ENCODE measurements at regions not wholly inside any gene's neighbourhood (a gene's known extent, or its start where the extent isn't known, plus 50 kb on each side); places are given as distances from the start of the nearest gene placed in this dataset.

GRCh38 chr12:126734296-126734695 lies 1532.7 kb upstream of the TMEM132C start:
- no peaks in the 10 kb centered on the region for H3K27me3 ChIP-seq (replicated peaks in 1 of 4; ENCODE audit: control extremely low read depth in 1 of 4, control insufficient read depth in 3 of 4, insufficient read depth in 4 of 4, low read length in 3 of 4)
- WGBS (ENCODE audit: insufficient coverage): 59% methylated on average over 3 of the region's 5 CpGs
- DNase-seq (no peak), ATAC-seq (ENCODE audit: low read depth) (no peak)
- Mint-ChIP-seq H3K4me3 (no peak overlapping the region), H3K4me1 (no peaks in the 10 kb centered on the region), H3K27me3 (no peaks in the 10 kb centered on the region), H3K27ac (no peak overlapping the region), H3K9me3 (ENCODE audit: insufficient read depth) (no peaks in the 10 kb centered on the region)
- H3K4me2 ChIP-seq (replicated peaks; ENCODE audit: low read depth, low read length, poor library complexity, severe bottlenecking): no peak overlapping the region
- TF ChIP-seq EZH2 (IDR thresholded peaks at IDR 0.05; ENCODE audit: borderline replicate concordance, insufficient read depth, low read depth, low read length, poor library complexity, severe bottlenecking): no peak
- no peak for TF ChIP-seq CTCF (IDR thresholded peaks at IDR 0.05)
- H3K36me3 ChIP-seq (replicated peaks in 1 of 2; ENCODE audit: control extremely low read depth in 1 of 2, control insufficient read depth in 1 of 2, extremely low read depth in 1 of 2, insufficient read depth in 2 of 2, low read length in 1 of 2): no peaks in the 10 kb centered on the region
- no peak overlapping the region for H3K4me3 ChIP-seq (ENCODE audit: control extremely low read depth in 1 of 5, extremely low read depth in 1 of 5, insufficient read depth in 1 of 5, low read depth in 2 of 5, low read length in 4 of 5)
- no peaks in the 10 kb centered on the region for H3K4me1 ChIP-seq (ENCODE audit: control insufficient read depth in 2 of 2, insufficient read depth in 2 of 2, low read length in 2 of 2)
- H3K27ac ChIP-seq (ENCODE audit: low read length in 2 of 2): no peak overlapping the region
- H3K9me3 ChIP-seq (ENCODE audit: control extremely low read depth in 1 of 3, control insufficient read depth in 2 of 3, insufficient read depth in 1 of 3, low read length in 2 of 3): peaks cover 0 to 1% (median 0%) of the 10 kb centered on the region in 3 donors
- ChIA-PET POLR2A (no interaction called here), CTCF (no interaction called here)
- H2AFZ ChIP-seq (ENCODE audit: insufficient read depth, low read depth, low read length, poor library complexity, severe bottlenecking): no peak overlapping the region
- intact Hi-C loops (cut with micrococcal nuclease): no loop called here
- H3K79me2 ChIP-seq (ENCODE audit: control insufficient read depth, insufficient read depth, low read length): no peaks in the 10 kb centered on the region
- no peaks in the 10 kb centered on the region for H4K20me1 ChIP-seq (ENCODE audit: control insufficient read depth, insufficient read depth, low read length, poor library complexity, severe bottlenecking)
- H3K9ac ChIP-seq (ENCODE audit: low read length): no peak overlapping the region

GRCh38 chr12:126734710-126735109 lies 1532.3 kb upstream of the TMEM132C start:
- H3K4me2 ChIP-seq (replicated peaks; ENCODE audit: low read depth, low read length, poor library complexity, severe bottlenecking): no peak overlapping the region
- H2AFZ ChIP-seq (ENCODE audit: insufficient read depth, low read depth, low read length, poor library complexity, severe bottlenecking): no peak overlapping the region
- POLR2A ChIA-PET: no interaction called here
- no peaks in the 10 kb centered on the region for H3K4me1 Mint-ChIP-seq
- CTCF ChIA-PET: no interaction called here
- no peak overlapping the region for H3K27ac Mint-ChIP-seq
- H3K27me3 Mint-ChIP-seq: no peaks in the 10 kb centered on the region
- no peaks in the 10 kb centered on the region for H3K79me2 ChIP-seq (ENCODE audit: control insufficient read depth, insufficient read depth, low read length)
- no peaks in the 10 kb centered on the region for H3K9me3 Mint-ChIP-seq (ENCODE audit: insufficient read depth)
- no peak for TF ChIP-seq CTCF (IDR thresholded peaks at IDR 0.05)
- no peak for TF ChIP-seq EZH2 (IDR thresholded peaks at IDR 0.05; ENCODE audit: borderline replicate concordance, insufficient read depth, low read depth, low read length, poor library complexity, severe bottlenecking)
- 88% methylated on average over 5 of the region's 8 CpGs for WGBS (ENCODE audit: insufficient coverage)
- no peaks in the 10 kb centered on the region for H3K9me3 ChIP-seq (ENCODE audit: control extremely low read depth in 1 of 3, control insufficient read depth in 2 of 3, insufficient read depth in 1 of 3, low read length in 2 of 3)
- no peak for DNase-seq
- no peaks in the 10 kb centered on the region for H4K20me1 ChIP-seq (ENCODE audit: control insufficient read depth, insufficient read depth, low read length, poor library complexity, severe bottlenecking)
- no peak overlapping the region for H3K9ac ChIP-seq (ENCODE audit: low read length)
- no peaks in the 10 kb centered on the region for H3K27me3 ChIP-seq (replicated peaks in 1 of 4; ENCODE audit: control extremely low read depth in 1 of 4, control insufficient read depth in 3 of 4, insufficient read depth in 4 of 4, low read length in 3 of 4)
- no peak overlapping the region for H3K4me3 ChIP-seq (ENCODE audit: control extremely low read depth in 1 of 5, extremely low read depth in 1 of 5, insufficient read depth in 1 of 5, low read depth in 2 of 5, low read length in 4 of 5)
- H3K36me3 ChIP-seq (replicated peaks in 1 of 2; ENCODE audit: control extremely low read depth in 1 of 2, control insufficient read depth in 1 of 2, extremely low read depth in 1 of 2, insufficient read depth in 2 of 2, low read length in 1 of 2): no peaks in the 10 kb centered on the region
- H3K4me1 ChIP-seq (ENCODE audit: control insufficient read depth in 2 of 2, insufficient read depth in 2 of 2, low read length in 2 of 2): no peaks in the 10 kb centered on the region
- intact Hi-C loops (cut with micrococcal nuclease): no loop called here
- H3K27ac ChIP-seq (ENCODE audit: low read length in 2 of 2): no peak overlapping the region
- no peak for ATAC-seq (ENCODE audit: low read depth)
- H3K4me3 Mint-ChIP-seq: no peak overlapping the region

Data from B cell (primary cell).